HL-60 (cell line): ENCODE measurements at regions not wholly inside any gene's neighbourhood (a gene's known extent, or its start where the extent isn't known, plus 50 kb on each side); places are given as distances from the start of the nearest gene placed in this dataset.

ENCODE experiments used
- CTCF ChIP-seq: IDR thresholded peaks from one replicate; pipeline ENCODE4 v1.5.1; 2011; ENCODE audit warnings: low read length, control low read depth, inconsistent platforms; ENCODE audit not compliant: insufficient read depth
- REST ChIP-seq: IDR thresholded peaks from 2 replicates; pipeline ENCODE4 v1.6.1; 2012; ENCODE audit warnings: low read depth; ENCODE audit not compliant: insufficient replicate concordance

- TF ChIP-seq CTCF (no peak), REST (no peak)
Measured at GRCh38 chr13:107360010-107360409, 792.1 kb upstream of the ARGLU1 start.
